HEK293 (cell line): ENCODE measurements at regions not wholly inside any gene's neighbourhood (a gene's known extent, or its start where the extent isn't known, plus 50 kb on each side); places are given as distances from the start of the nearest gene placed in this dataset.

ENCODE experiments used
- CTCF ChIA-PET: fragments of 350-600 bp; formaldehyde crosslinking; extraction: SDS; loops from one replicate; lab custom pipeline; 2021; ENCODE audit warnings: antibody characterized with exemption; lab: Yijun Ruan, JAX
- POLR2A ChIA-PET: fragments of 300-600 bp; formaldehyde crosslinking; extraction: SDS; loops from one replicate; lab custom pipeline; 2020; ENCODE audit warnings: antibody characterized with exemption, inconsistent platforms; lab: Yijun Ruan, JAX
- H3K27ac ChIP-seq: fragments of 200-500 bp; sonication (Bioruptor generic); 2 replicates; pipeline ENCODE4 v1.5.1; 2014; ENCODE audit warnings: low read depth, low read length, control low read depth, inconsistent platforms; ENCODE audit errors: extremely low read depth
- H3K36me3 ChIP-seq, 2 experiments: fragments of 200-500 bp in 1 of 2; sonication (Bioruptor generic) in 1 of 2; 1 replicate in 1 of 2; 2 replicates in 1 of 2; pipeline ENCODE4 v1.5.1; 2014 to 2017; ENCODE audit warnings: inconsistent platforms in 2 of 2, low read length in 2 of 2; ENCODE audit not compliant: control insufficient read depth in 2 of 2, insufficient read depth in 1 of 2
- H3K4me1 ChIP-seq: fragments of 200-500 bp; sonication (Bioruptor generic); 2 replicates; pipeline ENCODE4 v1.5.1; 2014; ENCODE audit warnings: mild to moderate bottlenecking, low read length, inconsistent platforms; ENCODE audit not compliant: control insufficient read depth, insufficient read depth
- H3K4me3 ChIP-seq: 2 replicates; pipeline ENCODE4 v1.5.1; 2011; ENCODE audit warnings: low read depth, mild to moderate bottlenecking, control low read depth, low read length, moderate library complexity
- H3K9me3 ChIP-seq: fragments of 200-500 bp; sonication (Bioruptor generic); 2 replicates; pipeline ENCODE4 v1.5.1; 2014; ENCODE audit warnings: low read depth, low read length, inconsistent platforms; ENCODE audit not compliant: control insufficient read depth, insufficient read depth
- HIC1 ChIP-seq: fragments of 450-650 bp; formaldehyde crosslinking; IDR thresholded peaks from 2 replicates; pipeline ENCODE4 v1.5.1; 2016; ENCODE audit warnings: missing biosample characterization, missing genetic modification characterization
- KLF8 ChIP-seq: fragments of 450-650 bp; formaldehyde crosslinking; IDR thresholded peaks from 2 replicates; pipeline ENCODE4 v1.5.1; 2016; ENCODE audit warnings: missing biosample characterization, missing genetic modification characterization
- SETDB1 ChIP-seq: IDR thresholded peaks from one replicate; pipeline ENCODE4 v1.6.1; 2017; ENCODE audit warnings: mild to moderate bottlenecking, low read length, moderate library complexity, mixed read lengths; ENCODE audit not compliant: insufficient read length
- ZBTB48 ChIP-seq: fragments of 450-650 bp; formaldehyde crosslinking; IDR thresholded peaks from 2 replicates; pipeline ENCODE4 v1.5.1; 2016; ENCODE audit warnings: missing biosample characterization, missing genetic modification characterization
- ZFP69B ChIP-seq: fragments of 450-650 bp; formaldehyde crosslinking; IDR thresholded peaks from 2 replicates; pipeline ENCODE4 v1.5.1; 2016; ENCODE audit warnings: missing biosample characterization, missing genetic modification characterization
- ZNF157 ChIP-seq: fragments of 450-650 bp; formaldehyde crosslinking; IDR thresholded peaks from 2 replicates; pipeline ENCODE4 v1.5.1; 2016; ENCODE audit warnings: missing biosample characterization, missing genetic modification characterization
- ZNF239 ChIP-seq: fragments of 450-650 bp; formaldehyde crosslinking; IDR thresholded peaks from 2 replicates; pipeline ENCODE4 v1.5.1; 2016; ENCODE audit warnings: missing biosample characterization, missing genetic modification characterization
- ZNF341 ChIP-seq: fragments of 450-650 bp; formaldehyde crosslinking; IDR thresholded peaks from 2 replicates; pipeline ENCODE4; 2016; ENCODE audit warnings: low read depth, missing biosample characterization, missing genetic modification characterization
- ZNF354C ChIP-seq: fragments of 450-650 bp; formaldehyde crosslinking; IDR thresholded peaks from 2 replicates; pipeline ENCODE4 v1.5.1; 2016; ENCODE audit warnings: missing biosample characterization, missing genetic modification characterization, low read depth, borderline replicate concordance
- ZNF426 ChIP-seq: fragments of 450-650 bp; formaldehyde crosslinking; IDR thresholded peaks from 2 replicates; pipeline ENCODE4 v1.5.1; 2017; ENCODE audit warnings: missing biosample characterization, missing genetic modification characterization, mild to moderate bottlenecking, inconsistent platforms, moderate library complexity
- ZNF623 ChIP-seq: fragments of 450-650 bp; formaldehyde crosslinking; IDR thresholded peaks from 2 replicates; pipeline ENCODE4 v1.5.1; 2016; ENCODE audit warnings: missing biosample characterization, missing genetic modification characterization
- ZNF629 ChIP-seq: fragments of 450-650 bp; formaldehyde crosslinking; IDR thresholded peaks from 2 replicates; pipeline ENCODE4 v1.5.1; 2017; ENCODE audit warnings: missing biosample characterization, missing genetic modification characterization
- ZNF645 ChIP-seq: fragments of 450-650 bp; formaldehyde crosslinking; IDR thresholded peaks from 2 replicates; pipeline ENCODE4; 2016; ENCODE audit warnings: missing biosample characterization, missing genetic modification characterization
- ZNF677 ChIP-seq: fragments of 450-650 bp; IDR thresholded peaks from 2 replicates; pipeline ENCODE4 v1.5.0; 2018; ENCODE audit warnings: missing biosample characterization, mild to moderate bottlenecking, missing genetic modification characterization, moderate library complexity
- ZNF768 ChIP-seq: fragments of 450-650 bp; formaldehyde crosslinking; IDR thresholded peaks from 2 replicates; pipeline ENCODE4 v1.5.1; 2018; ENCODE audit warnings: missing biosample characterization, mild to moderate bottlenecking, missing genetic modification characterization
- ZNF830 ChIP-seq: fragments of 450-650 bp; IDR thresholded peaks from 2 replicates; pipeline ENCODE4 v1.5.0; 2018; ENCODE audit warnings: missing biosample characterization, missing genetic modification characterization, low read depth, mild to moderate bottlenecking, moderate library complexity
- TF ChIP-seq, protein P1 (sequence below): fragments of 450-650 bp; formaldehyde crosslinking; IDR thresholded peaks from 2 replicates; pipeline ENCODE4 v1.5.1; 2017; ENCODE audit warnings: missing biosample characterization, missing genetic modification characterization
- TF ChIP-seq, protein P2 (sequence below): fragments of 450-650 bp; formaldehyde crosslinking; IDR thresholded peaks from 2 replicates; pipeline ENCODE4 v1.5.1; 2016; ENCODE audit warnings: missing biosample characterization, missing genetic modification characterization
- TF ChIP-seq, protein P3 (sequence below): fragments of 450-650 bp; formaldehyde crosslinking; conservative IDR thresholded peaks from 2 replicates; pipeline ENCODE4 v1.5.1; 2016; ENCODE audit warnings: low read depth, missing biosample characterization, missing genetic modification characterization

- CTCF ChIA-PET: interaction anchor here (0.6 kb wide), 1 partner anchor 118 kb away, joined by 3 read pairs; no protein-coding TSS in a partner anchor
- no peaks in the 10 kb centered on the region for H3K4me1 ChIP-seq
- no peak for TF ChIP-seq SETDB1
- TF ChIP-seq, protein P1, sequence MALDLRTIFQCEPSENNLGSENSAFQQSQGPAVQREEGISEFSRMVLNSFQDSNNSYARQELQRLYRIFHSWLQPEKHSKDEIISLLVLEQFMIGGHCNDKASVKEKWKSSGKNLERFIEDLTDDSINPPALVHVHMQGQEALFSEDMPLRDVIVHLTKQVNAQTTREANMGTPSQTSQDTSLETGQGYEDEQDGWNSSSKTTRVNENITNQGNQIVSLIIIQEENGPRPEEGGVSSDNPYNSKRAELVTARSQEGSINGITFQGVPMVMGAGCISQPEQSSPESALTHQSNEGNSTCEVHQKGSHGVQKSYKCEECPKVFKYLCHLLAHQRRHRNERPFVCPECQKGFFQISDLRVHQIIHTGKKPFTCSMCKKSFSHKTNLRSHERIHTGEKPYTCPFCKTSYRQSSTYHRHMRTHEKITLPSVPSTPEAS (tag by site-specific recombination): no peak
- TF ChIP-seq ZNF426 (tag by site-specific recombination): no peak
- TF ChIP-seq ZNF341 (tag by site-specific recombination): no peak
- TF ChIP-seq, protein P2, sequence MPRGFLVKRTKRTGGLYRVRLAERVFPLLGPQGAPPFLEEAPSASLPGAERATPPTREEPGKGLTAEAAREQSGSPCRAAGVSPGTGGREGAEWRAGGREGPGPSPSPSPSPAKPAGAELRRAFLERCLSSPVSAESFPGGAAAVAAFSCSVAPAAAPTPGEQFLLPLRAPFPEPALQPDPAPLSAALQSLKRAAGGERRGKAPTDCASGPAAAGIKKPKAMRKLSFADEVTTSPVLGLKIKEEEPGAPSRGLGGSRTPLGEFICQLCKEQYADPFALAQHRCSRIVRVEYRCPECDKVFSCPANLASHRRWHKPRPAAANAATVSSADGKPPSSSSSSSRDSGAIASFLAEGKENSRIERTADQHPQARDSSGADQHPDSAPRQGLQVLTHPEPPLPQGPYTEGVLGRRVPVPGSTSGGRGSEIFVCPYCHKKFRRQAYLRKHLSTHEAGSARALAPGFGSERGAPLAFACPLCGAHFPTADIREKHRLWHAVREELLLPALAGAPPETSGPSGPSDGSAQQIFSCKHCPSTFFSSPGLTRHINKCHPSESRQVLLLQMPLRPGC (tag by site-specific recombination): no peak
- TF ChIP-seq, protein P3, sequence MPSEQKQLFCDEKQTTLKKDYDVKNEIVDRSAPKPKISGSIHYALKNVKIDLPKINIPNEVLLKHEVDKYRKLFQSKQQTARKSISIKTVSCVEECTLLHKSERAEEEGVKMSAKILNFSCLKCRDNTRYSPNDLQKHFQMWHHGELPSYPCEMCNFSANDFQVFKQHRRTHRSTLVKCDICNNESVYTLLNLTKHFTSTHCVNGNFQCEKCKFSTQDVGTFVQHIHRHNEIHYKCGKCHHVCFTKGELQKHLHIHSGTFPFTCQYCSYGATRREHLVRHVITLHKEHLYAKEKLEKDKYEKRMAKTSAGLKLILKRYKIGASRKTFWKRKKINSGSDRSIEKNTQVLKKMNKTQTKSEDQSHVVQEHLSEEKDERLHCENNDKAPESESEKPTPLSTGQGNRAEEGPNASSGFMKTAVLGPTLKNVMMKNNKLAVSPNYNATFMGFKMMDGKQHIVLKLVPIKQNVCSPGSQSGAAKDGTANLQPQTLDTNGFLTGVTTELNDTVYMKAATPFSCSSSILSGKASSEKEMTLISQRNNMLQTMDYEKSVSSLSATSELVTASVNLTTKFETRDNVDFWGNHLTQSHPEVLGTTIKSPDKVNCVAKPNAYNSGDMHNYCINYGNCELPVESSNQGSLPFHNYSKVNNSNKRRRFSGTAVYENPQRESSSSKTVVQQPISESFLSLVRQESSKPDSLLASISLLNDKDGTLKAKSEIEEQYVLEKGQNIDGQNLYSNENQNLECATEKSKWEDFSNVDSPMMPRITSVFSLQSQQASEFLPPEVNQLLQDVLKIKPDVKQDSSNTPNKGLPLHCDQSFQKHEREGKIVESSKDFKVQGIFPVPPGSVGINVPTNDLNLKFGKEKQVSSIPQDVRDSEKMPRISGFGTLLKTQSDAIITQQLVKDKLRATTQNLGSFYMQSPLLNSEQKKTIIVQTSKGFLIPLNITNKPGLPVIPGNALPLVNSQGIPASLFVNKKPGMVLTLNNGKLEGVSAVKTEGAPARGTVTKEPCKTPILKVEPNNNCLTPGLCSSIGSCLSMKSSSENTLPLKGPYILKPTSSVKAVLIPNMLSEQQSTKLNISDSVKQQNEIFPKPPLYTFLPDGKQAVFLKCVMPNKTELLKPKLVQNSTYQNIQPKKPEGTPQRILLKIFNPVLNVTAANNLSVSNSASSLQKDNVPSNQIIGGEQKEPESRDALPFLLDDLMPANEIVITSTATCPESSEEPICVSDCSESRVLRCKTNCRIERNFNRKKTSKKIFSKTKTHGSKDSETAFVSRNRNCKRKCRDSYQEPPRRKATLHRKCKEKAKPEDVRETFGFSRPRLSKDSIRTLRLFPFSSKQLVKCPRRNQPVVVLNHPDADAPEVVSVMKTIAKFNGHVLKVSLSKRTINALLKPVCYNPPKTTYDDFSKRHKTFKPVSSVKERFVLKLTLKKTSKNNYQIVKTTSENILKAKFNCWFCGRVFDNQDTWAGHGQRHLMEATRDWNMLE (tag by site-specific recombination): no peak
- TF ChIP-seq ZNF157 (tag by site-specific recombination): no peak
- no peak for TF ChIP-seq ZNF623 (tag by site-specific recombination)
- no peak for TF ChIP-seq ZNF830
- no peaks in the 10 kb centered on the region for H3K36me3 ChIP-seq
- H3K9me3 ChIP-seq: no peaks in the 10 kb centered on the region
- no peak overlapping the region for H3K27ac ChIP-seq
- POLR2A ChIA-PET: no interaction called here
- H3K4me3 ChIP-seq: no peak overlapping the region
These were observed 175.1 kb downstream of the PARM1 start for GRCh38 chr4:75107755-75108612.

DNA sequence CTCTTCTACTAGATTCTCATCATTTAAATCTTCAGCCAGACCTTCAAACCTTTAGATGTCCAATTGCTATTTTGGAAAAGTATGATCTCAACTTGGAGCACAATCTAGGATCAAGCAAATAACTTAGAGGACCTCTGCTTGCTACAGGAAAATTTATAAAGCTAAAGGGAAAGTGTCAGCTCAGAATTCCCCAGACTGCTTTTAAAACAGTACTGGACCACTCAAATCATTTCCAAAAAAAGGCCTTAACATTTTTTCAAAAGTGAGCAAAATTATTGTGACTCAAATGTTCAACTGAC lies 169.8 kb downstream of the PARM1 start:
- no peaks in the 10 kb centered on the region for H3K9me3 ChIP-seq
- peaks cover 0 to 9% of the 10 kb centered on the region in 2 experiments; a peak in 1 of 3 replicates for H3K36me3 ChIP-seq
- CTCF ChIA-PET: no interaction called here
- TF ChIP-seq KLF8 (tag by site-specific recombination): no peak
- no peak for TF ChIP-seq ZNF239 (tag by site-specific recombination)
- no peak for TF ChIP-seq ZFP69B
- TF ChIP-seq HIC1 (tag by site-specific recombination): no peak
- no peak for TF ChIP-seq ZNF354C (tag by site-specific recombination)
- TF ChIP-seq ZNF768: no peak
- TF ChIP-seq ZBTB48 (tag by site-specific recombination): no peak
- no peak for TF ChIP-seq ZNF645 (tag by site-specific recombination)
- TF ChIP-seq ZNF677 (tag by site-specific recombination): no peak
- no peak for TF ChIP-seq ZNF629 (tag by site-specific recombination)
- POLR2A ChIA-PET: no interaction called here
- H3K4me1 ChIP-seq: no peaks in the 10 kb centered on the region
- H3K4me3 ChIP-seq: no peak overlapping the region
- no peak overlapping the region for H3K27ac ChIP-seq
